Neural cell (in vitro differentiated cells): ENCODE measurements at regions not wholly inside any gene's neighbourhood (a gene's known extent, or its start where the extent isn't known, plus 50 kb on each side); places are given as distances from the start of the nearest gene placed in this dataset.

ENCODE experiments used
- H2AFZ ChIP-seq: fragments of 200-600, 300-800 bp; sonication (generic), shearing (Covaris generic); 2 replicates; pipeline ENCODE4 v1.6.0; 2014; ENCODE audit warnings: low read depth, mild to moderate bottlenecking, antibody characterized with exemption, low read length, moderate library complexity
- H3F3A ChIP-seq: fragments of 200-600 bp; shearing (Covaris generic); 2 replicates; pipeline ENCODE4 v1.6.1; 2016; ENCODE audit warnings: mild to moderate bottlenecking, moderate library complexity, mixed read lengths, antibody characterized with exemption, low read length; ENCODE audit not compliant: insufficient read depth, poor library complexity, severe bottlenecking
- H3K27ac ChIP-seq: fragments of 200-600, 300-800 bp; sonication (generic), shearing (Covaris generic); 2 replicates; pipeline ENCODE4 v1.5.1; 2014; ENCODE audit warnings: mild to moderate bottlenecking, low read length, moderate library complexity
- H3K27me3 ChIP-seq: fragments of 300-800, 200-600 bp; sonication (generic), shearing (Covaris generic); 2 replicates; pipeline ENCODE4 v1.6.0; 2014; ENCODE audit warnings: mild to moderate bottlenecking, low read depth, low read length, moderate library complexity; ENCODE audit not compliant: insufficient read depth
- H3K36me3 ChIP-seq: fragments of 300-800, 200-600 bp; sonication (generic), shearing (Covaris generic); 2 replicates; pipeline ENCODE4 v1.5.1; 2014; ENCODE audit warnings: mild to moderate bottlenecking, antibody characterized with exemption, low read length, moderate library complexity; ENCODE audit not compliant: insufficient read depth
- H3K4me2 ChIP-seq: fragments of 300-800, 200-600 bp; sonication (generic), shearing (Covaris generic); 2 replicates; pipeline ENCODE4 v1.6.0; 2014; ENCODE audit warnings: mild to moderate bottlenecking, low read length
- H3K4me3 ChIP-seq: fragments of 300-800, 200-600 bp; sonication (generic), shearing (Covaris generic); 2 replicates; pipeline ENCODE4 v1.5.1; 2014; ENCODE audit warnings: mild to moderate bottlenecking, low read length, moderate library complexity
- H3K79me2 ChIP-seq: fragments of 200-600 bp; shearing (Covaris generic); replicated peaks from 2 replicates; pipeline ENCODE4 v1.6.0; 2014; ENCODE audit warnings: mild to moderate bottlenecking, low read length, moderate library complexity; ENCODE audit not compliant: insufficient read depth
- H3K9ac ChIP-seq: fragments of 300-800, 200-600 bp; sonication (generic), shearing (Covaris generic); 2 replicates; pipeline ENCODE4 v1.6.1; 2016; ENCODE audit warnings: mild to moderate bottlenecking, low read length, mixed read lengths
- H3K9me2 ChIP-seq: fragments of 200-600 bp; shearing (Covaris generic); 2 replicates; pipeline ENCODE4 v1.6.1; 2016; ENCODE audit warnings: mild to moderate bottlenecking, low read length, mixed read lengths; ENCODE audit not compliant: insufficient read depth
- H3K9me3 ChIP-seq: fragments of 200-600, 300-800 bp; sonication (generic), shearing (Covaris generic); 2 replicates; pipeline ENCODE4 v1.6.1; 2016; ENCODE audit warnings: mild to moderate bottlenecking, mixed run types, low read length, moderate library complexity, mixed read lengths
- H4K20me1 ChIP-seq: fragments of 200-600 bp; shearing (Covaris generic); 2 replicates; pipeline ENCODE4 v1.6.1; 2016; ENCODE audit warnings: mild to moderate bottlenecking, mixed run types; ENCODE audit not compliant: insufficient read depth
- EP300 ChIP-seq: fragments of 450-650 bp; conservative IDR thresholded peaks from 2 replicates; pipeline ENCODE4 v1.6.1; 2014; ENCODE audit warnings: antibody characterized with exemption, mild to moderate bottlenecking, moderate library complexity; ENCODE audit not compliant: poor library complexity, severe bottlenecking
- EZH2 ChIP-seq: fragments of 200-600, 300-800 bp; shearing (Covaris generic), sonication (generic); IDR thresholded peaks from 2 replicates; pipeline ENCODE4 v1.6.1; 2014; ENCODE audit warnings: antibody characterized with exemption, low read length, borderline replicate concordance, mild to moderate bottlenecking; ENCODE audit not compliant: insufficient read depth, poor library complexity, severe bottlenecking
- MXI1 ChIP-seq: fragments of 450-650 bp; conservative IDR thresholded peaks from 2 replicates; pipeline ENCODE4 v1.6.1; 2014; ENCODE audit warnings: antibody characterized with exemption, mild to moderate bottlenecking; ENCODE audit not compliant: poor library complexity, severe bottlenecking
- POLR2AphosphoS5 ChIP-seq: IDR thresholded peaks from 2 replicates; pipeline ENCODE4 v1.6.1; 2012
- RAD21 ChIP-seq: fragments of 450-650 bp; conservative IDR thresholded peaks from 2 replicates; pipeline ENCODE4 v1.6.1; 2014; ENCODE audit warnings: antibody characterized with exemption, mild to moderate bottlenecking, moderate library complexity
- SMC3 ChIP-seq: fragments of 450-650 bp; conservative IDR thresholded peaks from 2 replicates; pipeline ENCODE4 v1.6.1; 2014; ENCODE audit warnings: antibody characterized with exemption, mild to moderate bottlenecking, moderate library complexity; ENCODE audit not compliant: poor library complexity
- TAF1 ChIP-seq: IDR thresholded peaks from 2 replicates; pipeline ENCODE4 v1.6.1; 2012; ENCODE audit warnings: low read depth
- TF ChIP-seq, protein P1 (sequence below): fragments of 450-650 bp; IDR thresholded peaks from 2 replicates; pipeline ENCODE4 v1.5.1; 2014; ENCODE audit warnings: antibody characterized with exemption, mild to moderate bottlenecking, moderate library complexity; ENCODE audit not compliant: poor library complexity, severe bottlenecking
- TF ChIP-seq, protein P2 (sequence below): IDR thresholded peaks from 2 replicates; pipeline ENCODE4 v1.6.1; 2012; ENCODE audit warnings: borderline replicate concordance

DNA sequence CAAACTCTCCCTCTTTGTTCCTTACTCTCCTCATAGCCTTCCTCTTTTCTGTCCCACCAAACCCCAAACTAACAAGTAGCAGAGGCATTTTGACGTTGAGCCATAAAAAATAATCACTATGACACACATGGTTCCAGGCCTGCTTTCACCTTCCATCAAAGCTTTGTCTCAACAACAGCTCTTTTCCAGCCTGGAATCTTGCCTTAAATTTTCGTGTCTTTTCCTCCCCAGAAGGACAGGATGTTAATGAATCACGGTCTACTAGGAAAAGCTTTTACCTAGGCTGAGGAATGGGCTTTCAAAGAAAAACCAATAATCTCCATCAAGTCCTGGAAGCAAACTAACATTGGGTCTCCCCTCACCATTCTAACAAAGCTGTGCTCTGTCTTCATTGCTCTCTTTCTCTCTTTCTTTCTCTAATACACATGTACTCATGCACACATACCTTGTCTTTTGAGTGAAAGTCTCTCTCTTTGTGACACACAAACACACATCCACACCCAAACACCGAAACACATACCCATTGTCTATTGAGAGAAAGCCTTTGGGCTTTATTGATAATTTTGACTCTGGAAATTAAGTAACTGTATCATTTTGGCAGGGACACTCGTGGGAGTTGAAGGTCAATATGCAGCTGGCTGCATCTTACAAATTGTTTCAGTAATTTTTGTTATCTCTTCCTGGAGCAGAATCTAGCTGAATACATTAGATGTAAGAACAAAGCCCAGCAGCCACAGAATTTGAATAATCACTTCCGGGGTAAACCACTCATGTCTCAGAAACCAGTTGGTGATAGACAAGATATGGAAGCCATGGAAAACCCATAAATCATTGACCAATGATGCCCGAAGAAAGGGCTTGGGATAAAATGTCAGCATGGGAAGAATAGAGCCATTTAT, 107.4 kb upstream of the SLC4A7 start:
- H3F3A ChIP-seq: no peaks in the 10 kb centered on the region
- H2AFZ ChIP-seq: no peak overlapping the region
- H3K9me2 ChIP-seq: no peaks in the 10 kb centered on the region
- TF ChIP-seq MXI1: no peak
- TF ChIP-seq RAD21: no peak
- no peak for TF ChIP-seq EP300
- no peak for TF ChIP-seq EZH2
- no peak for TF ChIP-seq TAF1
- TF ChIP-seq POLR2AphosphoS5: no peak
- TF ChIP-seq, protein P1, sequence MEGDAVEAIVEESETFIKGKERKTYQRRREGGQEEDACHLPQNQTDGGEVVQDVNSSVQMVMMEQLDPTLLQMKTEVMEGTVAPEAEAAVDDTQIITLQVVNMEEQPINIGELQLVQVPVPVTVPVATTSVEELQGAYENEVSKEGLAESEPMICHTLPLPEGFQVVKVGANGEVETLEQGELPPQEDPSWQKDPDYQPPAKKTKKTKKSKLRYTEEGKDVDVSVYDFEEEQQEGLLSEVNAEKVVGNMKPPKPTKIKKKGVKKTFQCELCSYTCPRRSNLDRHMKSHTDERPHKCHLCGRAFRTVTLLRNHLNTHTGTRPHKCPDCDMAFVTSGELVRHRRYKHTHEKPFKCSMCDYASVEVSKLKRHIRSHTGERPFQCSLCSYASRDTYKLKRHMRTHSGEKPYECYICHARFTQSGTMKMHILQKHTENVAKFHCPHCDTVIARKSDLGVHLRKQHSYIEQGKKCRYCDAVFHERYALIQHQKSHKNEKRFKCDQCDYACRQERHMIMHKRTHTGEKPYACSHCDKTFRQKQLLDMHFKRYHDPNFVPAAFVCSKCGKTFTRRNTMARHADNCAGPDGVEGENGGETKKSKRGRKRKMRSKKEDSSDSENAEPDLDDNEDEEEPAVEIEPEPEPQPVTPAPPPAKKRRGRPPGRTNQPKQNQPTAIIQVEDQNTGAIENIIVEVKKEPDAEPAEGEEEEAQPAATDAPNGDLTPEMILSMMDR: no peak
- TF ChIP-seq SMC3: no peak
- TF ChIP-seq, protein P2, sequence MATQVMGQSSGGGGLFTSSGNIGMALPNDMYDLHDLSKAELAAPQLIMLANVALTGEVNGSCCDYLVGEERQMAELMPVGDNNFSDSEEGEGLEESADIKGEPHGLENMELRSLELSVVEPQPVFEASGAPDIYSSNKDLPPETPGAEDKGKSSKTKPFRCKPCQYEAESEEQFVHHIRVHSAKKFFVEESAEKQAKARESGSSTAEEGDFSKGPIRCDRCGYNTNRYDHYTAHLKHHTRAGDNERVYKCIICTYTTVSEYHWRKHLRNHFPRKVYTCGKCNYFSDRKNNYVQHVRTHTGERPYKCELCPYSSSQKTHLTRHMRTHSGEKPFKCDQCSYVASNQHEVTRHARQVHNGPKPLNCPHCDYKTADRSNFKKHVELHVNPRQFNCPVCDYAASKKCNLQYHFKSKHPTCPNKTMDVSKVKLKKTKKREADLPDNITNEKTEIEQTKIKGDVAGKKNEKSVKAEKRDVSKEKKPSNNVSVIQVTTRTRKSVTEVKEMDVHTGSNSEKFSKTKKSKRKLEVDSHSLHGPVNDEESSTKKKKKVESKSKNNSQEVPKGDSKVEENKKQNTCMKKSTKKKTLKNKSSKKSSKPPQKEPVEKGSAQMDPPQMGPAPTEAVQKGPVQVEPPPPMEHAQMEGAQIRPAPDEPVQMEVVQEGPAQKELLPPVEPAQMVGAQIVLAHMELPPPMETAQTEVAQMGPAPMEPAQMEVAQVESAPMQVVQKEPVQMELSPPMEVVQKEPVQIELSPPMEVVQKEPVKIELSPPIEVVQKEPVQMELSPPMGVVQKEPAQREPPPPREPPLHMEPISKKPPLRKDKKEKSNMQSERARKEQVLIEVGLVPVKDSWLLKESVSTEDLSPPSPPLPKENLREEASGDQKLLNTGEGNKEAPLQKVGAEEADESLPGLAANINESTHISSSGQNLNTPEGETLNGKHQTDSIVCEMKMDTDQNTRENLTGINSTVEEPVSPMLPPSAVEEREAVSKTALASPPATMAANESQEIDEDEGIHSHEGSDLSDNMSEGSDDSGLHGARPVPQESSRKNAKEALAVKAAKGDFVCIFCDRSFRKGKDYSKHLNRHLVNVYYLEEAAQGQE: no peak
- no peaks in the 10 kb centered on the region for H4K20me1 ChIP-seq
- H3K79me2 ChIP-seq: no peaks in the 10 kb centered on the region
- no peak overlapping the region for H3K4me3 ChIP-seq
- no peaks in the 10 kb centered on the region for H3K9me3 ChIP-seq
- no peak overlapping the region for H3K4me2 ChIP-seq
- H3K27me3 ChIP-seq: no peaks in the 10 kb centered on the region
- H3K9ac ChIP-seq: no peak overlapping the region
- no peak overlapping the region for H3K27ac ChIP-seq
- no peaks in the 10 kb centered on the region for H3K36me3 ChIP-seq

DNA sequence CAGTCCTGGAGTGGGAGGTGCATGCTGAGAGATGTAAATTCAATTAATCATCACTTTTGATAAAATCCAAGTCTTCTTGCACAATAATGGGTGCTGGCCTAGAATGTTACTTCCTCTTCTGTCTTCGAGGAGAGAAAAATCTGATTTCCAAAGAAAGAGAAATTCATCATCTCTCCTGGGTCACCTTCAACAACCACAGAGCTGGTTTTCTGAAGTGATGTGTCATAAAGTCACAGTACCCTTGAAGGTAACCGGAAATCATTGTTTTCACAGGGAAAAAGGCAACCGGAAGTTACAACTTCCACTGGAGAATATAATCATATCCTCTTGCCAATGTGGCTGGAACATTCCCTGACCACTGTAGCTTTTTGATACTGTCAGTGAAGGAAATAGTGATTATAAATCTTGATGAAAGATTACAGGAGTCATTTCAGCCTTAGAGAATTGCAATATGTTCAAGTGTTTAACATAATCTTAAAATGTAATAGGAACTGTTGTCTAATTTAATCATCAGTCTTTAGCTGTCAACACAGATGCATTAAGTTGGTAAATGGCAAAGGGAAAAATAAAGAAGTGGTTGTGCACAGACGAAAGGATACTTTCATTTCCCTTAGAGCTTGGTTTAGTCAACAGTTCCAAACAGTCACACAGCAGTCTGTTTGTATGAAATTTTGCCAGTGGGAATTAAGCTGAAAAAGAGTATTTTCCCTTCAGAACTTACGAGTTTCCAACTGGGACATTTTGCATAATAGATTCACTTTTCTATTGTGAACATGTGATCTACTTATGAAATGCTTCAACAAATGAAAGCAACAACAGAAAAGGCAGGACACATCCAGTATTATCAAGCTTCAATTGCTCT, 106.5 kb upstream of the SLC4A7 start:
- no peak for TF ChIP-seq TAF1
- TF ChIP-seq POLR2AphosphoS5: no peak
- TF ChIP-seq RAD21: no peak
- no peak for TF ChIP-seq SMC3
- TF ChIP-seq, protein P2: no peak
- TF ChIP-seq EP300: no peak
- no peak for TF ChIP-seq EZH2
- TF ChIP-seq MXI1: no peak
- Histone ChIP-seq H3K9ac (no peak overlapping the region), H4K20me1 (no peaks in the 10 kb centered on the region), H3K9me2 (no peaks in the 10 kb centered on the region), H3K9me3 (no peaks in the 10 kb centered on the region), H3K79me2 (no peaks in the 10 kb centered on the region), H3F3A (no peaks in the 10 kb centered on the region), H2AFZ (no peak overlapping the region), H3K27ac (no peak overlapping the region), H3K4me2 (no peak overlapping the region), H3K27me3 (no peaks in the 10 kb centered on the region), H3K36me3 (no peaks in the 10 kb centered on the region), H3K4me3 (no peak overlapping the region)
